ENCODE measurements at regions not wholly inside any gene's neighbourhood (a gene's known extent, or its start where the extent isn't known, plus 50 kb on each side); places are given as distances from the start of the nearest gene placed in this dataset.

GRCh38 chr1:102184477-102184876 lies 187.8 kb upstream of the OLFM3 start:
- no peaks in the 10 kb centered on the region for H3K27me3 ChIP-seq
- no peak overlapping the region for H3K27ac ChIP-seq
- intact Hi-C loops (cut with DNase I), result no loop called here
- TF ChIP-seq CTCF (IDR thresholded peaks at IDR 0.05) (no peak), POLR2A (IDR thresholded peaks at IDR 0.05) (no peak)
- DNase-seq, result no peak
- no peaks in the 10 kb centered on the region for H3K9me3 ChIP-seq
- H3K4me1 ChIP-seq, result no peaks in the 10 kb centered on the region
- no peak for ATAC-seq
- no peak overlapping the region for H3K4me3 ChIP-seq
- H3K36me3 ChIP-seq, result no peaks in the 10 kb centered on the region

- H3K9me3 ChIP-seq, result no peaks in the 10 kb centered on the region
- DNase-seq (no peak), ATAC-seq (no peak)
- H3K4me1 ChIP-seq, result no peaks in the 10 kb centered on the region
- H3K27me3 ChIP-seq, result no peaks in the 10 kb centered on the region
- no peak overlapping the region for H3K27ac ChIP-seq
- WGBS, 4 donors, result 69 to 71% (median 70%) methylated on average over 2 of the region's 2 CpGs
- intact Hi-C loops (cut with DNase I), result no loop called here
- no peak for TF ChIP-seq POLR2A (IDR thresholded peaks at IDR 0.05)
- no peaks in the 10 kb centered on the region for H3K36me3 ChIP-seq
- H3K4me3 ChIP-seq, result no peak overlapping the region
Measured at GRCh38 chr1:102183711-102184110, 187.0 kb upstream of the OLFM3 start.

GRCh38 chr1:102182603-102183260 lies 186.0 kb upstream of the OLFM3 start:
- Histone ChIP-seq H3K4me1 (no peaks in the 10 kb centered on the region), H3K36me3 (no peaks in the 10 kb centered on the region), H3K4me3 (no peak overlapping the region), H3K27ac (no peak overlapping the region), H3K27me3 (no peaks in the 10 kb centered on the region), H3K9me3 (peaks cover 0 to 8% (median 0%) of the 10 kb centered on the region in 12 donors)
- TF ChIP-seq POLR2A (IDR thresholded peaks at IDR 0.05) (no peak), CTCF (IDR thresholded peaks at IDR 0.05) (no peak)
- intact Hi-C loops (cut with DNase I), result no loop called here
- DNase-seq (no peak), ATAC-seq (no peak)
- WGBS, 4 donors, result 78 to 85% (median 83%) methylated on average over 5 of the region's 5 CpGs

- ATAC-seq (no peak), DNase-seq (no peak)
- H3K4me3 ChIP-seq, result no peak overlapping the region
- intact Hi-C loops (cut with DNase I), result no loop called here
- H3K27me3 ChIP-seq, result no peaks in the 10 kb centered on the region
- H3K36me3 ChIP-seq, result no peaks in the 10 kb centered on the region
- H3K4me1 ChIP-seq, result no peaks in the 10 kb centered on the region
- TF ChIP-seq POLR2A (IDR thresholded peaks at IDR 0.05) (no peak), CTCF (IDR thresholded peaks at IDR 0.05) (no peak)
- H3K9me3 ChIP-seq, result peaks cover 0 to 8% (median 0%) of the 10 kb centered on the region in 12 donors
- WGBS, 4 donors, result 75 to 85% (median 77%) methylated on average over 2 of the region's 2 CpGs
- H3K27ac ChIP-seq, result no peak overlapping the region
Measured at GRCh38 chr1:102181341-102181740, 184.6 kb upstream of the OLFM3 start.

GRCh38 chr1:102178480-102178879 lies 181.8 kb upstream of the OLFM3 start:
- Histone ChIP-seq H3K4me3 (no peak overlapping the region), H3K27ac (no peak overlapping the region), H3K9me3 (peaks cover 0 to 8% (median 0%) of the 10 kb centered on the region in 12 donors), H3K36me3 (no peaks in the 10 kb centered on the region), H3K4me1 (no peaks in the 10 kb centered on the region), H3K27me3 (no peaks in the 10 kb centered on the region)
- intact Hi-C loops (cut with DNase I), result no loop called here
- no peak for TF ChIP-seq POLR2A (IDR thresholded peaks at IDR 0.05)
- TF ChIP-seq CTCF (IDR thresholded peaks at IDR 0.05), result no peak
- ATAC-seq, result no peak
- no peak for DNase-seq
- WGBS, 4 donors, result 76 to 84% (median 82%) methylated on average over 2 of the region's 2 CpGs
